Ectodermal cell (in vitro differentiated cells): ENCODE measurements at regions not wholly inside any gene's neighbourhood (a gene's known extent, or its start where the extent isn't known, plus 50 kb on each side); places are given as distances from the start of the nearest gene placed in this dataset.

ENCODE experiments used
- H3K27ac ChIP-seq: 2 replicates; pipeline ENCODE4 v1.7.0; 2013; ENCODE audit warnings: mild to moderate bottlenecking, low read depth, low read length; ENCODE audit not compliant: insufficient read depth, poor library complexity, severe bottlenecking
- H3K27me3 ChIP-seq: 2 replicates; pipeline ENCODE4 v1.7.0; 2013; ENCODE audit warnings: mild to moderate bottlenecking, low read length; ENCODE audit not compliant: insufficient read depth, control insufficient read depth, poor library complexity, severe bottlenecking
- H3K36me3 ChIP-seq: one replicate; pipeline ENCODE4 v1.7.0; 2013; ENCODE audit warnings: low read length; ENCODE audit not compliant: control insufficient read depth, insufficient read depth
- H3K4me1 ChIP-seq: one replicate; pipeline ENCODE4 v1.7.0; 2013; ENCODE audit warnings: low read length; ENCODE audit not compliant: control insufficient read depth, insufficient read depth
- H3K4me3 ChIP-seq: 2 replicates; pipeline ENCODE4 v1.7.0; 2013; ENCODE audit warnings: low read depth, low read length, control low read depth; ENCODE audit not compliant: insufficient read depth
- H3K9me3 ChIP-seq: 2 replicates; pipeline ENCODE4 v1.7.0; 2013; ENCODE audit warnings: mild to moderate bottlenecking, low read length, moderate library complexity; ENCODE audit not compliant: control insufficient read depth
- WGBS, 2 experiments: methylation state at CpG; one replicate each; pipeline ENCODE4 v1.1.7; 2013; ENCODE audit warnings: missing lambda C conversion rate in 2 of 2; 5-methylcytosine and 5-hydroxymethylcytosine counted together

DNA sequence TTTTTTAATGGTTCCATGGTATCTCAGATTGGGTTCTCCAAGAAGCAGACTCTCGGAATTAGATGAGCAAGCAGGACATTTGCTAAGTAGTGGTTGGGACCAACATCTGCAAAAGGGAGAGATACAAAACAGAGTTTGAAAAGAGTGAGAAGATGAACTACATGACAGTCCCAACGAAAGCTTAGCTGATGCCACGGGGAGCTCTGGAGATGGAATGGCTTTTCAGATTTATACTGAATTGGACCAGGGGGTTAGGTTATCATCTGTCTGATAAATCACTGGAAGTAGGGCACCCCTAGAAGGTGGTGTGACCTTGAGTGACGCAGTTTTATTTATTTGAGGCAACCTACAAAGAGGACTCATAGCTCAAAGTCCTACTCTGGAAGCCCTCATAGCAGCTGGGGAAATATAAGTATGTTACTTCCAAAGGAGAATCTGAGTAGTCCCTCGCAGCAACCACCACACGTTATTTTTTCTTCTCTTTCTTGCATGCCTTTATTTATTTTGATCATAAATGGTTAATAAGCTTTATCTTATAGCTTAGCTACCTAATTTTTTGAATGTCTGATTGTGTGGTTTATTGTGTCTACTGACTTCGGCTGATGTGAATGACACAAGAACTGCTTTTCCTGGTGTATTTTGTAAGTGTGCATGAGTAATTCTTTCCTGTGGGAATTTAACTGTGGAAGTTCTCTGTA is 815.4 kb downstream of the SQOR start:
- Histone ChIP-seq H3K9me3 (no peaks in the 10 kb centered on the region), H3K27me3 (no peaks in the 10 kb centered on the region), H3K4me1 (no peaks in the 10 kb centered on the region), H3K4me3 (no peak overlapping the region), H3K27ac (no peak overlapping the region), H3K36me3 (no peaks in the 10 kb centered on the region)
- WGBS, 2 experiments: 93 to 98% methylated on average over 6 to 7 of the region's 7 CpGs

DNA sequence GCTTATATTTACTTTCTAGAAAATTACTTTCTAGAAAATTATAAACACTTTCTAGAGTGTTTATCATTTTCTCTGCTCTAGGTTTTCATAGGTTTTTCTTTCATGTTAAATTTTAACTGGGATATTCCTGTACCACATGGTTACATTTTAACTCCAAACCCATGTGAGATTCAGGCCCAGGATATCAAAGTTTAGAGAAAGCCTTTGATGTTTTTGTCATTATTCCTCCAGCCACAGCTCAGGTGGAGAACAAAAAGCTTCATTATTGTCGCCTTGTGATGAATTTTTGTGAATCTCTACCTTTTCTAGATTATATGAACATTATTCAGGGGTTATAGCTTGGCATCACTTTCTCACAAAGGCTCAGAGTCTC is 816.0 kb downstream of the SQOR start:
- no peaks in the 10 kb centered on the region for H3K36me3 ChIP-seq
- H3K9me3 ChIP-seq: no peaks in the 10 kb centered on the region
- no peak overlapping the region for H3K4me3 ChIP-seq
- H3K27me3 ChIP-seq: no peaks in the 10 kb centered on the region
- H3K4me1 ChIP-seq: no peaks in the 10 kb centered on the region
- H3K27ac ChIP-seq: no peak overlapping the region
- 88 to 100% methylated on average over 1 of the region's 1 CpG for WGBS, 2 experiments

DNA sequence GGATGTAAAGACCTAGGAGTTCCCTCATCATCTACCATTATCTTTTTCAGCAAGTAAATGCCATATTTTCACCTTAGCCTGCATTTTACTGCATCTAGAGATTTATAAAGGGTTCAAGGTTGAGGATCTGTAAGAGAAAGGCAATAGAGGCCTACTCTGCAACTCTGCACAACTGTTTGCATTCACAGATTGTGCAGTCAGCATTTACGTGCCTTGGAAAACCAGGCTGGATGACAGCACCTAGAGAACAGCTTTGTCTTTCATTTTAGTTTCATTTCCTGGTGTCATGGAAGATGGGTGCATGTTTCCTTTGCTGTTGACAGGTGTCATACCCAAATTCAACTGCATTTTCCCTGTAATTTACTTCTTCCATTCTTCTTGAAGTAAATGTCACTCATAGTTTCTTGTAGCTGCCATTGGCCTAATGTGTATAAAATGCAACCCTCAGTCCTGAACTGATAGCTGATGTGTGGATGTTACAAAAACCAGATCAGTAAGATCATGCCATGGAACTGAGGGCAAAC is 817.5 kb downstream of the SQOR start:
- Histone ChIP-seq H3K4me3 (no peak overlapping the region), H3K27me3 (no peaks in the 10 kb centered on the region), H3K4me1 (peaks cover 4% of the 10 kb centered on the region), H3K27ac (no peak overlapping the region), H3K36me3 (no peaks in the 10 kb centered on the region), H3K9me3 (no peaks in the 10 kb centered on the region)
- 36 to 49% methylated on average over 1 of the region's 1 CpG for WGBS, 2 experiments

- H3K4me3 ChIP-seq: no peak overlapping the region
- H3K36me3 ChIP-seq: no peaks in the 10 kb centered on the region
- H3K9me3 ChIP-seq: no peaks in the 10 kb centered on the region
- peaks cover 4% of the 10 kb centered on the region for H3K4me1 ChIP-seq
- no peak overlapping the region for H3K27ac ChIP-seq
- H3K27me3 ChIP-seq: no peaks in the 10 kb centered on the region
- WGBS, 2 experiments: 89 to 95% methylated on average over 2 of the region's 2 CpGs
Observed at GRCh38 chr15:46456456-46456855, 821.6 kb downstream of the SQOR start.

DNA sequence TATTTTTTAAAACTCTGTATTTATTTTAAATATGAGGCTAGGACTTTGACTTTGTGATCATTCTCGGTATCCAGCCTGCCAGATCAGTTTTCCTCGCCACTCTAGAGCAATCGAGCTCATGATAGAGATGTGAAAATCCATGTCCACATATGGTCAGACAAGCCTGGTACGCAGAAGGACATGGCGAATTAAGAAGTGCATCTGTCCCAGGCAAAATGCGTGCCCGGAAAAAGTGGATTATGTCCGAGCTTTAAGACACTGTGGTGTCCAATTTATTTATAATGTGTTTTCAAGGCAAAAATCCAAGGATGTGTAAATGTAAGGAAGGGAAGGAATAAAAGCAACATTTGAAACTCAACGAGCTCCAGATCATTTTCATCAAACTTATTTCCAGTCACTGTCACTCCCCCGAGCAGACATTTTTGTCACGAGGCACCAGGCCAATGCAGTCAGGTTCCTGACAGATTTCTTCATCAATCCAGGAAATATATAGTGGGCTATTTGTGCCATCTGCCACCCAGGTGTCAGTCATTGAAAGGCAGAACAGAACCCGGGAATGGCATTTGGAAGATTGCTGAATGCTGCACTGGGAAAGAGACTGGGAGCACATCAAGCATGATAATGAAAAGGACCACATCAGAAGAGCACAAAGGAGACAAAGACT is 825.7 kb downstream of the SQOR start:
- peaks cover 4% of the 10 kb centered on the region for H3K4me1 ChIP-seq
- H3K9me3 ChIP-seq: no peaks in the 10 kb centered on the region
- H3K27me3 ChIP-seq: no peaks in the 10 kb centered on the region
- WGBS, 2 experiments: 90 to 94% methylated on average over 11 to 12 of the region's 12 CpGs
- no peaks in the 10 kb centered on the region for H3K36me3 ChIP-seq
- H3K27ac ChIP-seq: no peak overlapping the region
- no peak overlapping the region for H3K4me3 ChIP-seq

DNA sequence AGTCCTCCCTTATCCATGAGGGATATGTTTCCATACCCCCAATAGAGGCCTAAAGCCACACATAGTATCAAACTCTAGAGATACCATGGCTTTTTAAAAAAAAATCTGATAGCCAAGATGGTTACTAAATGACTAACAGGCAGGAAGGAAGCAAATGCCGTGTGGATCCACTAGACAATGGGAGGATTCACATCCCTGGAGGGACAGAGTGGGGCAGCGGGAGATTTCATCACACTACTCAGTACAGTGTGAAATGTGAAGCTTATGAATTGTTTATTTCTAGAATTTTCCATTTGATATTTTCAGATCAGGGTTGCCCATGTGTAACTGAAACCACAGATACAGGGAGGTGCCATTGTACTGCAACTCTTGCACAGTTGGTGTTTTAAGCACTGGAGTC is 826.6 kb downstream of the SQOR start:
- WGBS, 2 experiments: 93 to 95% methylated on average over 2 of the region's 2 CpGs
- Histone ChIP-seq H3K27me3 (no peaks in the 10 kb centered on the region), H3K4me3 (no peak overlapping the region), H3K9me3 (no peaks in the 10 kb centered on the region), H3K4me1 (peaks cover under 1% of the 10 kb centered on the region), H3K36me3 (no peaks in the 10 kb centered on the region), H3K27ac (no peak overlapping the region)

DNA sequence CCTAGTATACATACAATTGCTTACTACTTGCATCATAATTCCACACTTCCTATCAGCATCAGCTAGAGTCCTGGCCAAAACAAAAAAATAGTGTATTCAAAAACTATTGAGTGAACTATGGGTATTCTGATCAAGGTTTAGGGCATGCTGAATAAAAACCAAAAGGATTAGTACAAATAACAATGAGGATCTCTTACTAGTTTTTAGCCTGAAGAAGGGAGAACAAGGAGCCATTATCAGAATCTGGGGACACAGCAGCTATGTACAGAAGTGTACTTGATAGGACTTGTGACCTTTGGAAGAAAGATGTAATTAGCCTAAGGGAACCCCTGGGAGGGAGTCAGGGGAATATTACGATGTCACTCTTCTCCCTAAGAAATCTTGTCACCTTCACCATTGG is 832.2 kb downstream of the SQOR start:
- Histone ChIP-seq H3K4me1 (no peaks in the 10 kb centered on the region), H3K4me3 (no peak overlapping the region), H3K27ac (no peak overlapping the region), H3K27me3 (no peaks in the 10 kb centered on the region), H3K9me3 (no peaks in the 10 kb centered on the region), H3K36me3 (no peaks in the 10 kb centered on the region)
- 100% methylated on average over 1 of the region's 1 CpG for WGBS, 2 experiments

GRCh38 chr15:46471096-46471495 is 836.3 kb downstream of the SQOR start:
- no peaks in the 10 kb centered on the region for H3K36me3 ChIP-seq
- no peak overlapping the region for H3K4me3 ChIP-seq
- no peaks in the 10 kb centered on the region for H3K27me3 ChIP-seq
- H3K4me1 ChIP-seq: no peaks in the 10 kb centered on the region
- no peak overlapping the region for H3K27ac ChIP-seq
- WGBS, 2 experiments: 88 to 100% methylated on average over 1 of the region's 1 CpG
- H3K9me3 ChIP-seq: no peaks in the 10 kb centered on the region

GRCh38 chr15:46489276-46489675 is 854.4 kb downstream of the SQOR start:
- H3K9me3 ChIP-seq: no peaks in the 10 kb centered on the region
- WGBS, 2 experiments: 94 to 100% methylated on average over 1 of the region's 1 CpG
- H3K27me3 ChIP-seq: no peaks in the 10 kb centered on the region
- no peaks in the 10 kb centered on the region for H3K36me3 ChIP-seq
- H3K4me3 ChIP-seq: no peak overlapping the region
- H3K4me1 ChIP-seq: no peaks in the 10 kb centered on the region
- H3K27ac ChIP-seq: no peak overlapping the region

- Histone ChIP-seq H3K36me3 (no peaks in the 10 kb centered on the region), H3K27ac (no peak overlapping the region), H3K27me3 (no peaks in the 10 kb centered on the region), H3K9me3 (no peaks in the 10 kb centered on the region), H3K4me3 (no peak overlapping the region), H3K4me1 (no peaks in the 10 kb centered on the region)
- 88 to 100% methylated on average over 1 of the region's 1 CpG for WGBS, 2 experiments
Observed at GRCh38 chr15:46496491-46497115, 861.8 kb downstream of the SQOR start.
